ACC112 (cell line): ENCODE measurements at regions not wholly inside any gene's neighbourhood (a gene's known extent, or its start where the extent isn't known, plus 50 kb on each side); places are given as distances from the start of the nearest gene placed in this dataset.

Source experiments
- H2AFZ ChIP-seq: fragments of 200-600 bp; sonication (generic); one replicate; pipeline ENCODE4 v1.6.0; 2017; ENCODE audit warnings: antibody characterized with exemption, low read length; ENCODE audit not compliant: unreplicated experiment
- H3K27ac ChIP-seq: fragments of 200-600 bp; sonication (generic); 2 replicates; pipeline ENCODE4 v1.5.1; 2014; ENCODE audit warnings: low read depth, mild to moderate bottlenecking, antibody characterized with exemption, low read length, moderate library complexity
- H3K27me3 ChIP-seq: fragments of 200-600 bp; sonication (generic); 2 replicates; pipeline ENCODE4 v1.6.1; 2014; ENCODE audit warnings: mild to moderate bottlenecking, antibody characterized with exemption, low read length, moderate library complexity, mixed read lengths; ENCODE audit not compliant: insufficient read depth
- H3K36me3 ChIP-seq: fragments of 200-600 bp; sonication (generic); 2 replicates; pipeline ENCODE4 v1.6.1; 2016; ENCODE audit warnings: mild to moderate bottlenecking, antibody characterized with exemption, low read length, moderate library complexity, mixed read lengths; ENCODE audit not compliant: insufficient read depth
- H3K4me1 ChIP-seq: fragments of 200-600 bp; sonication (generic); one replicate; pipeline ENCODE4 v1.6.1; 2016; ENCODE audit warnings: low read length, mixed read lengths; ENCODE audit not compliant: insufficient read depth, unreplicated experiment, control insufficient read depth
- H3K4me3 ChIP-seq: fragments of 200-600 bp; sonication (generic); 2 replicates; pipeline ENCODE4 v1.5.1; 2014; ENCODE audit warnings: mild to moderate bottlenecking, low read depth, low read length
- H3K79me2 ChIP-seq: fragments of 200-600 bp; sonication (generic); one replicate; pipeline ENCODE4 v1.6.0; 2016; ENCODE audit warnings: low read length; ENCODE audit not compliant: control insufficient read depth, unreplicated experiment, insufficient read depth

- Histone ChIP-seq H2AFZ (no peak overlapping the region), H3K79me2 (no peaks in the 10 kb centered on the region), H3K27ac (no peak overlapping the region), H3K27me3 (no peaks in the 10 kb centered on the region), H3K4me1 (no peaks in the 10 kb centered on the region), H3K4me3 (no peak overlapping the region), H3K36me3 (no peaks in the 10 kb centered on the region)
Measured at GRCh38 chr9:117858561-117858960, 154.4 kb downstream of the TLR4 start.

- no peaks in the 10 kb centered on the region for H3K36me3 ChIP-seq
- no peak overlapping the region for H3K4me3 ChIP-seq
- H3K27ac ChIP-seq = no peak overlapping the region
- H3K79me2 ChIP-seq = no peaks in the 10 kb centered on the region
- H3K4me1 ChIP-seq = no peaks in the 10 kb centered on the region
- no peaks in the 10 kb centered on the region; the same call in 1 of the 2 replicates for H3K27me3 ChIP-seq
- H2AFZ ChIP-seq = no peak overlapping the region
Measured at GRCh38 chr9:117860849-117861248, 156.6 kb downstream of the TLR4 start.

GRCh38 chr9:117864385-117865057, 160.3 kb downstream of the TLR4 start:
- Histone ChIP-seq H3K4me1 (no peaks in the 10 kb centered on the region), H3K27ac (no peak overlapping the region), H3K79me2 (no peaks in the 10 kb centered on the region), H3K36me3 (no peaks in the 10 kb centered on the region), H2AFZ (no peak overlapping the region), H3K27me3 (no peaks in the 10 kb centered on the region; the same call in 1 of the 2 replicates), H3K4me3 (no peak overlapping the region)

GRCh38 chr9:117868594-117868993, 164.4 kb downstream of the TLR4 start:
- Histone ChIP-seq H3K4me3 (no peak overlapping the region), H2AFZ (no peak overlapping the region), H3K36me3 (no peaks in the 10 kb centered on the region), H3K27me3 (peaks cover 4% of the 10 kb centered on the region; the same call in 1 of the 2 replicates), H3K27ac (no peak overlapping the region), H3K4me1 (no peaks in the 10 kb centered on the region), H3K79me2 (no peaks in the 10 kb centered on the region)

GRCh38 chr9:117869287-117869686, 165.1 kb downstream of the TLR4 start:
- peaks cover 10% of the 10 kb centered on the region; the same call in 1 of the 2 replicates for H3K27me3 ChIP-seq
- no peaks in the 10 kb centered on the region for H3K4me1 ChIP-seq
- H3K27ac ChIP-seq = no peak overlapping the region
- no peaks in the 10 kb centered on the region for H3K79me2 ChIP-seq
- H3K36me3 ChIP-seq = no peaks in the 10 kb centered on the region
- H2AFZ ChIP-seq = no peak overlapping the region
- no peak overlapping the region for H3K4me3 ChIP-seq

- no peaks in the 10 kb centered on the region for H3K4me1 ChIP-seq
- no peak overlapping the region for H3K4me3 ChIP-seq
- H3K27ac ChIP-seq = no peak overlapping the region
- H3K36me3 ChIP-seq = no peaks in the 10 kb centered on the region
- peaks cover 10% of the 10 kb centered on the region; the same call in 1 of the 2 replicates for H3K27me3 ChIP-seq
- no peak overlapping the region for H2AFZ ChIP-seq
- H3K79me2 ChIP-seq = no peaks in the 10 kb centered on the region
Measured at GRCh38 chr9:117869712-117870111, 165.5 kb downstream of the TLR4 start.

GRCh38 chr9:117873664-117874063, 169.5 kb downstream of the TLR4 start:
- H3K27ac ChIP-seq = no peak overlapping the region
- H2AFZ ChIP-seq = no peak overlapping the region
- no peaks in the 10 kb centered on the region for H3K79me2 ChIP-seq
- H3K36me3 ChIP-seq = no peaks in the 10 kb centered on the region
- H3K4me1 ChIP-seq = no peaks in the 10 kb centered on the region
- H3K4me3 ChIP-seq = no peak overlapping the region
- H3K27me3 ChIP-seq = peaks cover 15% of the 10 kb centered on the region; the same call in 1 of the 2 replicates

- H3K27me3 ChIP-seq = peaks cover 15% of the 10 kb centered on the region; the same call in 1 of the 2 replicates
- no peak overlapping the region for H3K4me3 ChIP-seq
- no peak overlapping the region for H3K27ac ChIP-seq
- no peaks in the 10 kb centered on the region for H3K4me1 ChIP-seq
- no peak overlapping the region for H2AFZ ChIP-seq
- no peaks in the 10 kb centered on the region for H3K79me2 ChIP-seq
- H3K36me3 ChIP-seq = no peaks in the 10 kb centered on the region
Measured at GRCh38 chr9:117875886-117876285, 171.7 kb downstream of the TLR4 start.

- Histone ChIP-seq H3K27me3 (peaks cover 25% of the 10 kb centered on the region), H3K36me3 (no peaks in the 10 kb centered on the region), H3K27ac (no peak overlapping the region), H3K79me2 (no peaks in the 10 kb centered on the region), H3K4me1 (no peaks in the 10 kb centered on the region), H3K4me3 (no peak overlapping the region), H2AFZ (no peak overlapping the region)
Measured at GRCh38 chr9:117882171-117882570, 178.0 kb downstream of the TLR4 start.

GRCh38 chr9:117886616-117887015, 182.4 kb downstream of the TLR4 start:
- H3K79me2 ChIP-seq = no peaks in the 10 kb centered on the region
- peaks cover 17% of the 10 kb centered on the region for H3K27me3 ChIP-seq
- H2AFZ ChIP-seq = no peak overlapping the region
- no peaks in the 10 kb centered on the region for H3K36me3 ChIP-seq
- H3K4me3 ChIP-seq = no peak overlapping the region
- H3K27ac ChIP-seq = no peak overlapping the region
- H3K4me1 ChIP-seq = no peaks in the 10 kb centered on the region

- Histone ChIP-seq H3K4me3 (no peak overlapping the region), H3K27me3 (peaks cover 9% of the 10 kb centered on the region), H3K4me1 (no peaks in the 10 kb centered on the region), H2AFZ (no peak overlapping the region), H3K79me2 (no peaks in the 10 kb centered on the region), H3K27ac (no peak overlapping the region), H3K36me3 (no peaks in the 10 kb centered on the region)
Measured at GRCh38 chr9:117887383-117887782, 183.2 kb downstream of the TLR4 start.
